K562 (cell line): ENCODE measurements at regions not wholly inside any gene's neighbourhood (a gene's known extent, or its start where the extent isn't known, plus 50 kb on each side); places are given as distances from the start of the nearest gene placed in this dataset.

Source experiments
- ATAC-seq: fragments of 200-7000 bp; cut with Tn5 transposase; 3 replicates; pipeline ENCODE4 v1.9.1; 2020; ENCODE audit warnings: moderate library complexity
- BruUV-seq: library from RNA; stranded (reverse); fragments of 400-500 nt; replicated peaks from 2 replicates; lab custom pipeline; 2021; lab: Mats Ljungman, UMichigan
- CTCF ChIA-PET: fragments of 300-600 bp; formaldehyde crosslinking; extraction: SDS; loops from one replicate; lab custom pipeline; 2021; ENCODE audit warnings: low intra/inter-chr PET ratio; lab: Yijun Ruan, JAX
- POLR2A ChIA-PET: fragments of 300-600, 350-650 bp; sonication (Branson Sonifier 250); formaldehyde crosslinking; extraction: SDS; loops from one replicate; lab custom pipeline; 2021; ENCODE audit warnings: antibody characterized with exemption, inconsistent platforms; lab: Yijun Ruan, JAX
- DNase-seq, 4 experiments: peaks; one replicate each; pipeline versions ENCODE4 v3.0.0 to v3.0.0-alpha.2; 2011 to 2018; ENCODE audit warnings: low spot score in 3 of 4, mixed read lengths in 3 of 4; ENCODE audit errors: extremely low read depth in 1 of 4
- FAIRE-seq: peaks from 2 replicates; lab custom pipeline; 2011; peaks lifted over from hg19 to GRCh38; lab: Jason Lieb, UNC
- H2AFZ ChIP-seq: 2 replicates; pipeline ENCODE4 v1.6.0; 2011; ENCODE audit warnings: low read depth, low read length, control low read depth, inconsistent platforms
- H3K27ac ChIP-seq: fragments of 200-600 bp; 3 replicates; pipeline ENCODE4 v1.8.0; 2011; ENCODE audit warnings: low read depth, mild to moderate bottlenecking, control low read depth, inconsistent platforms, low read length, moderate library complexity, mixed read lengths; ENCODE audit errors: extremely low read depth
- H3K27me3 ChIP-seq, 2 experiments: fragments of 300-600 bp in 1 of 2; 2 replicates in 1 of 2; 3 replicates in 1 of 2; pipeline versions ENCODE4 v1.6.0 to v1.8.0; 2011; ENCODE audit warnings: inconsistent platforms in 2 of 2, low read length in 2 of 2, mild to moderate bottlenecking in 1 of 2, mixed read lengths in 1 of 2, moderate library complexity in 1 of 2; ENCODE audit not compliant: control insufficient read depth in 2 of 2, insufficient read depth in 2 of 2
- H3K36me3 ChIP-seq: fragments of 300-600 bp; 3 replicates; pipeline ENCODE4 v1.8.0; 2011; ENCODE audit warnings: mild to moderate bottlenecking, low read length, inconsistent platforms; ENCODE audit not compliant: control insufficient read depth, insufficient read depth
- H3K4me1 ChIP-seq, 2 experiments: fragments of 200-600 bp in 1 of 2; replicated peaks in 1 of 2; 2 replicates in 1 of 2; 3 replicates in 1 of 2; pipeline versions ENCODE4 v1.5.1 to v1.8.0; 2011; ENCODE audit warnings: inconsistent platforms in 2 of 2, low read length in 2 of 2, mild to moderate bottlenecking in 1 of 2, mixed read lengths in 1 of 2, moderate library complexity in 1 of 2; ENCODE audit not compliant: control insufficient read depth in 2 of 2, insufficient read depth in 2 of 2
- H3K4me2 ChIP-seq: 2 replicates; pipeline ENCODE4 v1.6.1; 2011; ENCODE audit warnings: low read length, control low read depth, inconsistent platforms, mixed read lengths; ENCODE audit not compliant: insufficient read depth
- H3K4me3 ChIP-seq: fragments of 200-600 bp; sonication (generic), shearing (Covaris generic); 2 replicates; pipeline ENCODE4 v1.5.1; 2016; ENCODE audit warnings: control low read depth, inconsistent platforms
- H3K79me2 ChIP-seq: fragments of 200-600 bp; 3 replicates; pipeline ENCODE4 v1.8.0; 2011; ENCODE audit warnings: low read length, inconsistent platforms; ENCODE audit not compliant: control insufficient read depth, insufficient read depth
- H3K9ac ChIP-seq, 2 experiments: 2 replicates each; pipeline versions ENCODE4 v1.6.0 to v1.6.1; 2011; ENCODE audit warnings: low read depth in 2 of 2, low read length in 2 of 2, control low read depth in 1 of 2, inconsistent platforms in 1 of 2, mild to moderate bottlenecking in 1 of 2, mixed read lengths in 1 of 2; ENCODE audit not compliant: insufficient read depth in 1 of 2
- H3K9me1 ChIP-seq: one replicate; pipeline ENCODE4 v1.6.0; 2011; ENCODE audit warnings: inconsistent platforms, mild to moderate bottlenecking, low read length, moderate library complexity; ENCODE audit not compliant: control insufficient read depth, insufficient read depth
- H3K9me3 ChIP-seq: replicated peaks from 2 replicates; pipeline ENCODE4 v1.5.1; 2011; ENCODE audit warnings: low read depth, low read length, inconsistent platforms; ENCODE audit not compliant: control insufficient read depth, insufficient read depth
- H4K20me1 ChIP-seq: replicated peaks from 2 replicates; pipeline ENCODE4 v1.6.1; 2011; ENCODE audit warnings: low read length, inconsistent platforms, mixed read lengths; ENCODE audit not compliant: control insufficient read depth, insufficient read depth
- C11orf30 ChIP-seq: fragments of 450-650 bp; IDR thresholded peaks from 2 replicates; pipeline ENCODE4 v1.6.1; 2016; ENCODE audit warnings: low read depth, mild to moderate bottlenecking
- CSDE1 ChIP-seq, 2 experiments: fragments of 450-650 bp; IDR thresholded peaks; 2 replicates each; pipeline ENCODE4 v1.6.1; 2016; ENCODE audit warnings: mild to moderate bottlenecking in 1 of 2
- MCM2 ChIP-seq: fragments of 450-650 bp; IDR thresholded peaks from 2 replicates; pipeline ENCODE4 v1.6.1; 2017; ENCODE audit warnings: low read depth, mild to moderate bottlenecking
- NFATC3 ChIP-seq: fragments of 450-650 bp; IDR thresholded peaks from 2 replicates; pipeline ENCODE4 v1.6.1; 2017; ENCODE audit warnings: mild to moderate bottlenecking
- RHOXF2B ChIP-seq: fragments of 250-450 bp; sonication (Bioruptor Pico); conservative IDR thresholded peaks from 2 replicates; pipeline ENCODE4 v1.5.1; 2021
- ZBTB1 ChIP-seq: sonication (generic); formaldehyde crosslinking; IDR thresholded peaks from 2 replicates; pipeline ENCODE4 v1.8.1; 2023; ENCODE audit warnings: missing genetic modification reagents, low read depth, mild to moderate bottlenecking, borderline replicate concordance
- ZFX ChIP-seq: sonication (generic); formaldehyde crosslinking; IDR thresholded peaks from 2 replicates; pipeline ENCODE4 v1.8.0; 2022; ENCODE audit warnings: mild to moderate bottlenecking, missing genetic modification reagents, moderate library complexity
- ZNF316 ChIP-seq: fragments of 450-650 bp; IDR thresholded peaks from 2 replicates; pipeline ENCODE4 v1.6.1; 2016
- WGBS: fragments of 100-300 bp; shearing (Covaris generic); methylation state at CpG from one replicate; pipeline ENCODE4 v1.1.6; 2016; ENCODE audit warnings: low coverage, mixed read lengths; ENCODE audit not compliant: insufficient coverage; ENCODE audit errors: missing lambda C conversion rate; 5-methylcytosine and 5-hydroxymethylcytosine counted together
- in situ Hi-C: fragments of 300-500 bp; cut with MboI; formaldehyde crosslinking; loops from 4 replicates; pipeline ENCODE4 v1.15.0; 2018; ENCODE audit warnings: inconsistent platforms, mixed read lengths
- intact Hi-C: fragments of 100-400 bp; cut with micrococcal nuclease; formaldehyde crosslinking; loops from 2 replicates; pipeline ENCODE4 v1.14.2; 2022
- TF ChIP-seq, protein P1 (sequence below): fragments of 250-450 bp; sonication (Bioruptor Pico); IDR thresholded peaks from 2 replicates; pipeline ENCODE4 v1.4.0; 2020; ENCODE audit warnings: mild to moderate bottlenecking
- TF ChIP-seq, protein P2 (sequence below): fragments of 250-450 bp; sonication (Bioruptor Pico); IDR thresholded peaks from 2 replicates; pipeline ENCODE4 v1.8.0; 2022; ENCODE audit warnings: inconsistent platforms, mild to moderate bottlenecking, moderate library complexity, borderline replicate concordance

DNA sequence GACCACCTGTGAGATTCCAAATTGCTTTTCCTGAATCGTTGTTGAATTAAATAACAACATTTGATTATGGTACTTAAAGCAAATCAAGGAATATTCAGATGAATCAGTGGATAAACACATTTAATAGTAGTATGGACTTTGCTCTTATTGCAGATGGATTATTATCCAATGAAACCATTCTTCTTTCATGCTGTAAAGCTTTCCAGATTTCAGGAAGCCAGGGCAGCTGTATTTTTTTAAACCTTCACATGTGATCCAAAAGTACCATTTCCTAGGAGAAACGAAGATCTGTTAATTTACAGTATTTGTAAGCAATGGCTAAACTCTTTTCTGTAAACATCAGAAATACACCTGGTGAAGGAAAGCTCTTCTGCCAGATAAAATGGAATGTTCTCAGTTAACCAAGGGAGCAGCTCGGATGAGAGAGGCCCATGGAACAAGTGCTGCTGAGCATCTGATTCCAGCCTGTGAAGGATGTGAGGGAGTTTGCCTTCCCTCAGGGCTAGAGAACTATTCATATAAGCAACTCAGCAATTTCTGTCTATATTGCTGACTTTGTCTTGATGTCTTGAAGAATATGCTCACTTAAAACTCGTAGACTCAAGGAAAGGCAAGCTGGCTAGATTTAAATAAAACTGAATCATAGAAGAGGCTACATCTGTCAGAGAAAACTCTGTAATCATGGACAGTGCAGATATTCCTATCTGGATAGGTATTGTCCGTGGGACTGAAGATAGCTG is 94.4 kb upstream of the LIMCH1 start:
- in situ Hi-C loops = no loop called here
- POLR2A ChIA-PET = no interaction called here
- Histone ChIP-seq H3K9me1 (no peaks in the 10 kb centered on the region), H3K27me3 (no peaks in the 10 kb centered on the region), H3K36me3 (no peaks in the 10 kb centered on the region), H3K4me3 (no peak overlapping the region), H3K4me2 (no peak overlapping the region), H3K27ac (no peak overlapping the region), H2AFZ (no peak overlapping the region), H3K9ac (no peak overlapping the region), H3K9me3 (no peaks in the 10 kb centered on the region), H3K4me1 (no peaks in the 10 kb centered on the region), H3K79me2 (no peaks in the 10 kb centered on the region), H4K20me1 (no peaks in the 10 kb centered on the region)
- ATAC-seq (no peak), FAIRE-seq (no peak), DNase-seq (no peak)
- CTCF ChIA-PET = no interaction called here
- TF ChIP-seq C11orf30 = peak; percentile 33; the same call in 1 of the 2 replicates
- TF ChIP-seq ZNF316 = peak; percentile 20; the same call in 1 of the 2 replicates
- TF ChIP-seq MCM2 = no peak
- WGBS = 1% methylated on average over 5 of the region's 5 CpGs
- intact Hi-C loops = no loop called here
- no TSS peak for BruUV-seq

DNA sequence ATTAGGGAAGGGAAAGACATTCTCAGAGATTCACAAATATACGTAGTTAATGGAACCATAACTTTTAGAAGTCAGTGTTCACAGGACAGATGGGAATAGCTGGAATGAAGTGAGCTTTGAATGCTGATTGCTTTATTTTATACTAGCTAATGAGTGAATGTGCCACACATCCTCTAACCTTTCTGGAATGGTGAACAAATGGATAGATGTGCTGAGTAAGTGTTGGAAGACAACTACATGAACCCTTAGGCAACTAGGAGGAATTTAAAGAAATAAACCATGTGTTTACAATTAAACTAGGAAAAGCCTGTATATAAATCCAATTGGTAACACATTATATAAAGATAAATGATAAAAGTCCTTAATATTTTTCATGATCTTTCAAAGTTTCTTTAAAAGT is 91.6 kb upstream of the LIMCH1 start:
- Histone ChIP-seq H3K9me3 (no peaks in the 10 kb centered on the region), H3K4me1 (no peaks in the 10 kb centered on the region), H3K4me3 (no peak overlapping the region), H4K20me1 (no peaks in the 10 kb centered on the region), H3K4me2 (no peak overlapping the region), H2AFZ (no peak overlapping the region), H3K27ac (no peak overlapping the region), H3K9ac (no peak overlapping the region), H3K36me3 (no peaks in the 10 kb centered on the region), H3K27me3 (no peaks in the 10 kb centered on the region; a peak in 1 of 5 replicates), H3K9me1 (no peaks in the 10 kb centered on the region), H3K79me2 (no peaks in the 10 kb centered on the region)
- no peak for ATAC-seq
- WGBS = 9% methylated on average over 1 of the region's 1 CpG
- BruUV-seq = no TSS peak
- CTCF ChIA-PET = no interaction called here
- FAIRE-seq = no peak
- in situ Hi-C loops (no loop called here), intact Hi-C loops (no loop called here)
- POLR2A ChIA-PET = no interaction called here
- DNase-seq = no peak
- TF ChIP-seq ZFX (CRISPR knock-in tag) (no peak), RHOXF2B (CRISPR knock-in tag) (no peak), CSDE1 (IDR thresholded peaks at IDR 0.05) (no peak), NFATC3 (no peak), ZBTB1 (CRISPR knock-in tag) (no peak)
- TF ChIP-seq, protein P1, sequence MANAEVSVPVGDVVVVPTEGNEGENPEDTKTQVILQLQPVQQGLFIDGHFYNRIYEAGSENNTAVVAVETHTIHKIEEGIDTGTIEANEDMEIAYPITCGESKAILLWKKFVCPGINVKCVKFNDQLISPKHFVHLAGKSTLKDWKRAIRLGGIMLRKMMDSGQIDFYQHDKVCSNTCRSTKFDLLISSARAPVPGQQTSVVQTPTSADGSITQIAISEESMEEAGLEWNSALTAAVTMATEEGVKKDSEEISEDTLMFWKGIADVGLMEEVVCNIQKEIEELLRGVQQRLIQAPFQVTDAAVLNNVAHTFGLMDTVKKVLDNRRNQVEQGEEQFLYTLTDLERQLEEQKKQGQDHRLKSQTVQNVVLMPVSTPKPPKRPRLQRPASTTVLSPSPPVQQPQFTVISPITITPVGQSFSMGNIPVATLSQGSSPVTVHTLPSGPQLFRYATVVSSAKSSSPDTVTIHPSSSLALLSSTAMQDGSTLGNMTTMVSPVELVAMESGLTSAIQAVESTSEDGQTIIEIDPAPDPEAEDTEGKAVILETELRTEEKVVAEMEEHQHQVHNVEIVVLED (CRISPR knock-in tag) = no peak
- TF ChIP-seq, protein P2, sequence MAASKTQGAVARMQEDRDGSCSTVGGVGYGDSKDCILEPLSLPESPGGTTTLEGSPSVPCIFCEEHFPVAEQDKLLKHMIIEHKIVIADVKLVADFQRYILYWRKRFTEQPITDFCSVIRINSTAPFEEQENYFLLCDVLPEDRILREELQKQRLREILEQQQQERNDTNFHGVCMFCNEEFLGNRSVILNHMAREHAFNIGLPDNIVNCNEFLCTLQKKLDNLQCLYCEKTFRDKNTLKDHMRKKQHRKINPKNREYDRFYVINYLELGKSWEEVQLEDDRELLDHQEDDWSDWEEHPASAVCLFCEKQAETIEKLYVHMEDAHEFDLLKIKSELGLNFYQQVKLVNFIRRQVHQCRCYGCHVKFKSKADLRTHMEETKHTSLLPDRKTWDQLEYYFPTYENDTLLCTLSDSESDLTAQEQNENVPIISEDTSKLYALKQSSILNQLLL = no peak
